DND-41 (cell line): ENCODE measurements at regions not wholly inside any gene's neighbourhood (a gene's known extent, or its start where the extent isn't known, plus 50 kb on each side); places are given as distances from the start of the nearest gene placed in this dataset.

Source experiments
- CTCF ChIP-seq: IDR thresholded peaks from 2 replicates; pipeline ENCODE4 v1.5.1; 2012; ENCODE audit warnings: borderline replicate concordance, low read length, moderate library complexity, mild to moderate bottlenecking; ENCODE audit not compliant: poor library complexity, severe bottlenecking; ENCODE audit errors: extremely low read depth
- EZH2 ChIP-seq: IDR thresholded peaks from 3 replicates; pipeline ENCODE4 v1.6.1; 2012; ENCODE audit warnings: borderline replicate concordance, low read depth, mild to moderate bottlenecking, moderate library complexity, low read length, inconsistent platforms; ENCODE audit not compliant: severe bottlenecking

GRCh38 chr7:19872094-19872493 lies 98.7 kb upstream of the TMEM196 start:
- TF ChIP-seq EZH2 (no peak), CTCF (no peak)
